PC-9 (cell line): ENCODE measurements at regions not wholly inside any gene's neighbourhood (a gene's known extent, or its start where the extent isn't known, plus 50 kb on each side); places are given as distances from the start of the nearest gene placed in this dataset.

ENCODE experiments used
- CTCF ChIP-seq: fragments of 200-600 bp; sonication (generic); conservative IDR thresholded peaks from 2 replicates; pipeline ENCODE4 v1.6.1; 2017; ENCODE audit warnings: mixed run types, antibody characterized with exemption, mild to moderate bottlenecking, moderate library complexity
- EZH2 ChIP-seq: fragments of 200-600 bp; sonication (generic); IDR thresholded peaks from 2 replicates; pipeline ENCODE4 v1.8.0; 2017; ENCODE audit warnings: antibody characterized with exemption, low read depth

- TF ChIP-seq CTCF, result no peak
- TF ChIP-seq EZH2, result no peak
Observed at GRCh38 chr4:30968926-30969325, 248.8 kb downstream of the PCDH7 start.
